ENCODE measurements at regions not wholly inside any gene's neighbourhood (a gene's known extent, or its start where the extent isn't known, plus 50 kb on each side); places are given as distances from the start of the nearest gene placed in this dataset.

DNA sequence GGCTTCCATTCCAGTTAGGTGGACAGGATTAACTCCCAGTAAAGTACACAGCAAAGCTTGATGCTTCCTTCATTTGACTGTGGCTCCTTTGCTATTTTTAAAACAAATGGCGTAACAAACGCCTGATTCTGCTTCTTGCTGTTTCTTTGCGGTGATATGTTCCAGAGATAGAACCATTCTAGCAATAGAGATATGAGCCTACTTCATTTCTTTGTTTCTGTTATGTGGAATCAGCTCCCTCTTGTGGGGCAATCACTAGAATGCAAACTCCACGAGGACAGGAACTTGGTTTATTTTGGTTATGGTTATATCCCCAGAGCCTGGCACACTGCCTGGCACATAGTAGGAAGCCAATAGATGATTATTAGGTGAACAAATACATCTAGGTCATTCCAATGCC, 122.6 kb upstream of the SLC6A11 start:
- TF ChIP-seq, protein P1, sequence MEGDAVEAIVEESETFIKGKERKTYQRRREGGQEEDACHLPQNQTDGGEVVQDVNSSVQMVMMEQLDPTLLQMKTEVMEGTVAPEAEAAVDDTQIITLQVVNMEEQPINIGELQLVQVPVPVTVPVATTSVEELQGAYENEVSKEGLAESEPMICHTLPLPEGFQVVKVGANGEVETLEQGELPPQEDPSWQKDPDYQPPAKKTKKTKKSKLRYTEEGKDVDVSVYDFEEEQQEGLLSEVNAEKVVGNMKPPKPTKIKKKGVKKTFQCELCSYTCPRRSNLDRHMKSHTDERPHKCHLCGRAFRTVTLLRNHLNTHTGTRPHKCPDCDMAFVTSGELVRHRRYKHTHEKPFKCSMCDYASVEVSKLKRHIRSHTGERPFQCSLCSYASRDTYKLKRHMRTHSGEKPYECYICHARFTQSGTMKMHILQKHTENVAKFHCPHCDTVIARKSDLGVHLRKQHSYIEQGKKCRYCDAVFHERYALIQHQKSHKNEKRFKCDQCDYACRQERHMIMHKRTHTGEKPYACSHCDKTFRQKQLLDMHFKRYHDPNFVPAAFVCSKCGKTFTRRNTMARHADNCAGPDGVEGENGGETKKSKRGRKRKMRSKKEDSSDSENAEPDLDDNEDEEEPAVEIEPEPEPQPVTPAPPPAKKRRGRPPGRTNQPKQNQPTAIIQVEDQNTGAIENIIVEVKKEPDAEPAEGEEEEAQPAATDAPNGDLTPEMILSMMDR (IDR thresholded peaks at IDR 0.05), result no peak
- TF ChIP-seq POLR2A (IDR thresholded peaks at IDR 0.05) (no peak), POLR2AphosphoS5 (IDR thresholded peaks at IDR 0.05) (no peak)

All from prostate gland (tissue), 2 donors.